WTC11 (cell line): ENCODE measurements at regions not wholly inside any gene's neighbourhood (a gene's known extent, or its start where the extent isn't known, plus 50 kb on each side); places are given as distances from the start of the nearest gene placed in this dataset.

Experiments
- ATAC-seq: fragments of 200-7000 bp; cut with Tn5 transposase; 2 replicates; pipeline ENCODE4 v1.10.0; 2021; ENCODE audit warnings: mild to moderate bottlenecking, moderate library complexity
- CTCF ChIA-PET: fragments of 300-600 bp; sonication (Branson Sonifier 250); formaldehyde crosslinking; loops from one replicate; lab custom pipeline; 2021; ENCODE audit warnings: antibody characterized with exemption; lab: Charles Lee
- POLR2A ChIA-PET: fragments of 350-600 bp; sonication (Branson Sonifier 250); formaldehyde crosslinking; loops from one replicate; lab custom pipeline; 2021; ENCODE audit warnings: antibody characterized with exemption; lab: Charles Lee
- DNase-seq: peaks from one replicate; pipeline ENCODE4 v3.0.0; 2021; ENCODE audit warnings: low spot score
- H3K27ac Mint-ChIP-seq: 2 replicates; pipeline ENCODE4 v1.8.0; 2021; ENCODE audit warnings: mixed read lengths
- H3K27me3 Mint-ChIP-seq: 2 replicates; pipeline ENCODE4 v1.8.0; 2021; ENCODE audit warnings: low read depth, mild to moderate bottlenecking, moderate library complexity, mixed read lengths
- H3K36me3 Mint-ChIP-seq: 2 replicates; pipeline ENCODE4 v1.8.0; 2021; ENCODE audit warnings: mixed read lengths
- H3K4me1 Mint-ChIP-seq: 2 replicates; pipeline ENCODE4 v1.8.0; 2022; ENCODE audit warnings: mixed read lengths
- H3K4me3 Mint-ChIP-seq: 2 replicates; pipeline ENCODE4 v1.8.0; 2021; ENCODE audit warnings: mild to moderate bottlenecking, moderate library complexity, mixed read lengths
- H3K9me3 Mint-ChIP-seq: 2 replicates; pipeline ENCODE4 v1.8.0; 2021; ENCODE audit warnings: mixed read lengths
- ATF1 ChIP-seq: sonication (generic); formaldehyde crosslinking; IDR thresholded peaks from 2 replicates; pipeline ENCODE4 v1.8.1; 2023; ENCODE audit warnings: mild to moderate bottlenecking, moderate library complexity, missing genetic modification reagents
- CBFB ChIP-seq: sonication (generic); formaldehyde crosslinking; IDR thresholded peaks from 2 replicates; pipeline ENCODE4 v1.8.1; 2022; ENCODE audit warnings: mild to moderate bottlenecking, low read depth, missing genetic modification reagents
- E2F1 ChIP-seq: sonication (generic); formaldehyde crosslinking; IDR thresholded peaks from 2 replicates; pipeline ENCODE4 v1.8.0; 2022; ENCODE audit warnings: mild to moderate bottlenecking, missing genetic modification reagents
- E2F5 ChIP-seq: sonication (generic); formaldehyde crosslinking; IDR thresholded peaks from 2 replicates; pipeline ENCODE4 v1.8.1; 2022; ENCODE audit warnings: mild to moderate bottlenecking, moderate library complexity, missing genetic modification reagents
- ESRRA ChIP-seq: sonication (generic); formaldehyde crosslinking; IDR thresholded peaks from 2 replicates; pipeline ENCODE4 v1.8.1; 2022; ENCODE audit warnings: mild to moderate bottlenecking, missing genetic modification reagents, borderline replicate concordance
- ETV6 ChIP-seq: sonication (generic); formaldehyde crosslinking; IDR thresholded peaks from 2 replicates; pipeline ENCODE4 v1.8.1; 2022; ENCODE audit warnings: mild to moderate bottlenecking, missing genetic modification reagents
- FOXJ3 ChIP-seq: sonication (generic); formaldehyde crosslinking; IDR thresholded peaks from 2 replicates; pipeline ENCODE4 v1.9.0; 2021; ENCODE audit warnings: missing genetic modification reagents, mild to moderate bottlenecking, borderline replicate concordance
- FOXP4 ChIP-seq: sonication (generic); formaldehyde crosslinking; IDR thresholded peaks from 2 replicates; pipeline ENCODE4 v1.8.0; 2022; ENCODE audit warnings: mild to moderate bottlenecking, missing genetic modification reagents
- JAZF1 ChIP-seq: fragments of 250-450 bp; sonication (Bioruptor Pico); IDR thresholded peaks from 2 replicates; pipeline ENCODE4 v1.9.0; 2021; ENCODE audit warnings: moderate library complexity, mild to moderate bottlenecking, inconsistent platforms
- MXD4 ChIP-seq: fragments of 250-450 bp; sonication (Bioruptor Pico); IDR thresholded peaks from 2 replicates; pipeline ENCODE4 v1.8.0; 2021; ENCODE audit warnings: mild to moderate bottlenecking, moderate library complexity, borderline replicate concordance
- PREB ChIP-seq: sonication (generic); formaldehyde crosslinking; IDR thresholded peaks from 2 replicates; pipeline ENCODE4 v1.8.1; 2022; ENCODE audit warnings: mild to moderate bottlenecking, missing genetic modification reagents, moderate library complexity, borderline replicate concordance
- ZNF138 ChIP-seq: sonication (generic); formaldehyde crosslinking; conservative IDR thresholded peaks from 2 replicates; pipeline ENCODE4 v1.8.1; 2022; ENCODE audit warnings: mild to moderate bottlenecking, moderate library complexity, missing genetic modification reagents
- ZNF317 ChIP-seq: sonication (generic); formaldehyde crosslinking; IDR thresholded peaks from 2 replicates; pipeline ENCODE4 v1.8.1; 2023; ENCODE audit warnings: low read depth, mild to moderate bottlenecking, moderate library complexity, missing genetic modification reagents, borderline replicate concordance
- ZNF423 ChIP-seq: fragments of 250-450 bp; sonication (Bioruptor Pico); IDR thresholded peaks from 2 replicates; pipeline ENCODE4 v2.1.2; 2022; ENCODE audit warnings: mild to moderate bottlenecking, moderate library complexity
- ZNF512 ChIP-seq: sonication (generic); formaldehyde crosslinking; IDR thresholded peaks from 2 replicates; pipeline ENCODE4 v1.8.1; 2022; ENCODE audit warnings: missing genetic modification reagents, borderline replicate concordance
- ZSCAN18 ChIP-seq: fragments of 250-450 bp; sonication (Bioruptor Pico); IDR thresholded peaks from 2 replicates; pipeline ENCODE4 v2.1.2; 2022; ENCODE audit warnings: mild to moderate bottlenecking, moderate library complexity

- peak; percentile 51 for DNase-seq
- CTCF ChIA-PET = interaction anchor here (1.1 kb wide), 1 partner anchor 13 kb away, joined by 3 read pairs; no protein-coding TSS in a partner anchor
These were observed 68.4 kb upstream of the NOX3 start for GRCh38 chr6:155523821-155524651.

GRCh38 chr6:155521719-155522118 lies 66.1 kb upstream of the NOX3 start:
- no peak for DNase-seq

More at GRCh38 chr6:155523821-155524651, 68.4 kb upstream of the NOX3 start:
- Mint-ChIP-seq H3K27me3 (no peaks in the 10 kb centered on the region), H3K4me3 (no peak overlapping the region), H3K4me1 (peaks cover 18% of the 10 kb centered on the region), H3K9me3 (no peaks in the 10 kb centered on the region), H3K36me3 (no peaks in the 10 kb centered on the region), H3K27ac (peak overlapping the region; percentile 20; the same call in 1 of the 2 replicates)
- POLR2A ChIA-PET = interaction anchor here (0.5 to 1.0 kb wide), 2 partner anchors 68 to 627 kb away, joined by 3 to 4 read pairs; no protein-coding TSS in a partner anchor
- 0 out of 2 replicates have a peak, but pooled peaks have one; percentile 39 for TF ChIP-seq ETV6
- no peak for TF ChIP-seq CBFB (CRISPR knock-in tag)
- TF ChIP-seq ZNF423 = peak; percentile 31; the same call in 1 of the 2 replicates
- TF ChIP-seq FOXP4 (CRISPR knock-in tag) = 0 out of 2 replicates have a peak, but pooled peaks have one; percentile 38
- ATAC-seq = peak; percentile 98

GRCh38 chr6:155520078-155520477 lies 64.4 kb upstream of the NOX3 start:
- Mint-ChIP-seq H3K9me3 (peaks cover 1% of the 10 kb centered on the region), H3K27me3 (no peaks in the 10 kb centered on the region), H3K4me3 (no peak overlapping the region), H3K27ac (no peak overlapping the region), H3K36me3 (peaks cover under 1% of the 10 kb centered on the region; the same call in 1 of the 2 replicates), H3K4me1 (peaks cover 18% of the 10 kb centered on the region)
- DNase-seq = no peak
- TF ChIP-seq MXD4 (no peak), E2F1 (CRISPR knock-in tag) (no peak), FOXJ3 (no peak), ZSCAN18 (no peak), ZNF512 (no peak), ESRRA (no peak), E2F5 (no peak)
- CTCF ChIA-PET = no interaction called here
- POLR2A ChIA-PET = no interaction called here
- ATAC-seq = no peak

More at GRCh38 chr6:155521719-155522118, 66.1 kb upstream of the NOX3 start:
- TF ChIP-seq JAZF1 (CRISPR knock-in tag) (no peak), ZNF317 (CRISPR knock-in tag) (no peak), ZNF138 (no peak), PREB (no peak), ATF1 (CRISPR knock-in tag) (no peak), FOXP4 (CRISPR knock-in tag) (no peak)
- TF ChIP-seq, all 79 proteins: peak for 0
- H3K4me3 Mint-ChIP-seq = no peak overlapping the region
- no peak for ATAC-seq
- no peaks in the 10 kb centered on the region for H3K27me3 Mint-ChIP-seq
- POLR2A ChIA-PET = no interaction called here
- H3K4me1 Mint-ChIP-seq = peaks cover 18% of the 10 kb centered on the region
- H3K27ac Mint-ChIP-seq = no peak overlapping the region
- CTCF ChIA-PET = no interaction called here
- H3K36me3 Mint-ChIP-seq = no peaks in the 10 kb centered on the region
- no peaks in the 10 kb centered on the region for H3K9me3 Mint-ChIP-seq
